ENCODE measurements at regions not wholly inside any gene's neighbourhood (a gene's known extent, or its start where the extent isn't known, plus 50 kb on each side); places are given as distances from the start of the nearest gene placed in this dataset.

GRCh38 chr4:129335276-129335675 lies 239.3 kb downstream of the C4orf33 start:
- no peak for TF ChIP-seq CTCF (IDR thresholded peaks at IDR 0.05)
- no peak for ATAC-seq (ENCODE audit: low FRiP score)
- no peak for DNase-seq (ENCODE audit: low spot score)

DNA sequence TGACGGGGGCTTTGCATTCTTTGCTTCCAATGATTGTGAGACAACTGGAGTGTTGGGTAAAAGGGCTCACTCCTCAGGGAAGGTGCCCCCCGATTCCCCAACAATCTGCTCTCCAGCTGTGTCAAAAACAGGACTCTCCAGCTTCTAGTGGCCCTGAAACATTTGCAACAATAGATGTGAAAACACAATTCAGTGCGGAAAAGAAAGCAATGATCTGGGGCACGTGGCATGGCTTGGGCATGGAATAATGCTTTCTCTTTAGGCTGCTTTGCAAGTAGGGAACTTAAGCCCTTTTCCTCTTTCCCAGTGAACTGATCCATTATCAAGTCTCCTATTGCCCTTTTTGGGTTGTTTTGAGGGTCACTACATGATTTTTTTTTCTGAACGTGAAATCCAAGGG lies 239.9 kb downstream of the C4orf33 start:
- ATAC-seq (ENCODE audit: low FRiP score), result no peak
- TF ChIP-seq CTCF (IDR thresholded peaks at IDR 0.05), result no peak

GRCh38 chr4:129336457-129337227 lies 240.7 kb downstream of the C4orf33 start:
- DNase-seq (ENCODE audit: low spot score) (no peak), ATAC-seq (ENCODE audit: low FRiP score) (no peak)
- no peak for TF ChIP-seq CTCF (IDR thresholded peaks at IDR 0.05)

More for the DNA sequence above, 239.9 kb downstream of the C4orf33 start:
- DNase-seq (ENCODE audit: low spot score), result no peak

- no peak for TF ChIP-seq CTCF (IDR thresholded peaks at IDR 0.05)
- ATAC-seq (ENCODE audit: low FRiP score) (no peak), DNase-seq (ENCODE audit: low spot score) (no peak)
Observed at GRCh38 chr4:129337228-129337620, 241.3 kb downstream of the C4orf33 start.

- DNase-seq (ENCODE audit: low spot score), result no peak
- TF ChIP-seq CTCF (IDR thresholded peaks at IDR 0.05), result no peak
- ATAC-seq (ENCODE audit: low FRiP score), result peak; percentile 95
Observed at GRCh38 chr4:129342819-129343408, 247.0 kb downstream of the C4orf33 start.

DNA sequence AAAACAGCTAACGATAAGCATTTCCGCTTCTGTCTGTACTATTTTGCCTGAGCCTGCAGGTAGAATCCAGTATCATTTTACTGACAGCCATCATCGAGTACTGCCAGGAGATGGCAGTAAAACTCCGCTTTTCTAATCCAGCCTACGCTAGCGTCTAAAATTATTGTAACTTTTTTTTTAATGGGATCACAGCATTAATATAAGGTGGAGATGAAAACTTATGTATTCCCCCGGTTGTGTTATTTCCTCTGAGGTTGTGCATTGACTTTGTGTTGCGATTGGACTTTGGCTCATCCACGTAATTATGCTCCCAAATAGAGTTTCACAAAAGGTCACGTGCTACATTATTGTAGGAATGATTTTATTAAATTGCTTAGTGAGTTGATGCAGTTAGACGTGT lies 248.1 kb downstream of the C4orf33 start:
- ATAC-seq (ENCODE audit: low FRiP score) (no peak), DNase-seq (ENCODE audit: low spot score) (no peak)
- no peak for TF ChIP-seq CTCF (IDR thresholded peaks at IDR 0.05)

DNA sequence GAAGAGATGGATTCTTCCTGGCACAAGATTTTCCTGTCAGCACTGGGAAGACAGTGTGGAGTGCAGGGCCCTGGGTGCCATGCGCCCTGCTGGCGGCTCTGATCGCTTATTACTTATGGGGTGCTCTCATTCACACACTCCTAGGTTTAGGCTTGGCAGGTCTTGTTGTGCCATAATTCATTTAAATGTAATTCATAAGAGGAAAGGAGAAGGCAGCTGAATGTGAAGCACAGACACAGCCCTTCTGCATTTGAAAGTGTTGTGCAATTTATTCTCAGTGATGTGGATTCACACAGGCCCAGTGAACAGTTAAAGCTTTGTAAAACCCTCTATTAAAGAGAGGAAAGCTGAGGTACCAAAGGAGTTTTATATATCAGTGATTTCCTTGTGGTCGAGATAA lies 249.7 kb downstream of the C4orf33 start:
- DNase-seq (ENCODE audit: low spot score) (no peak), ATAC-seq (ENCODE audit: low FRiP score) (no peak)
- no peak for TF ChIP-seq CTCF (IDR thresholded peaks at IDR 0.05)

Data from omental fat pad (tissue), 3 donors.